GM12878 (cell line): ENCODE measurements at regions not wholly inside any gene's neighbourhood (a gene's known extent, or its start where the extent isn't known, plus 50 kb on each side); places are given as distances from the start of the nearest gene placed in this dataset.

ENCODE experiments used
- CTCF ChIP-seq, 3 experiments: IDR thresholded peaks in 2 of 3; conservative IDR thresholded peaks in 1 of 3; 2 replicates each; pipeline ENCODE4 v1.5.1; 2011; ENCODE audit warnings: low read depth in 3 of 3, low read length in 3 of 3, mild to moderate bottlenecking in 3 of 3, control low read depth in 2 of 3, moderate library complexity in 2 of 3, inconsistent platforms in 1 of 3, mixed read lengths in 1 of 3; ENCODE audit not compliant: control insufficient read depth in 2 of 3, insufficient read depth in 1 of 3; ENCODE audit errors: extremely low read depth in 1 of 3
- ETV6 ChIP-seq, 2 experiments: fragments of 450-650 bp in 1 of 2; IDR thresholded peaks in 1 of 2; conservative IDR thresholded peaks in 1 of 2; 2 replicates each; pipeline ENCODE4 v1.6.1; 2014; ENCODE audit warnings: antibody characterized with exemption in 1 of 2, borderline replicate concordance in 1 of 2, low read depth in 1 of 2, mild to moderate bottlenecking in 1 of 2, moderate library complexity in 1 of 2

DNA sequence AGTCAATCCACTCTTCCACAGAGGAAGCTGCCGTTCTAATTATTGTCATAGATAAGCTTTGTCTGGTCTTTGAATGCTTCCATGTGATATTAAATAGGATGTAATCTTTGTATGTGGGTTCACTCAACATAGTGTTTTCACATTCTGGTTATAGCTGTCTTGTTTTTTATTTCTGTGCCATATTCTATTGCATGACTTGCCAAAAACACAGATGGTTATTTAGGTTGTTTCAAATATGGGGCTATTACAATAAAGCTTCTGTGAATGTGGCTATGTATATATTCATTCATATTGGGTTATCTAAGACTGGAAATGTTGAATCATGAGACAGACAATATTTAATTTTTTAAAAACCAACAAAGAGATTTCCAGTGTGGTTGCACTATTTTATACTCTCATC is 1109.3 kb upstream of the LRRTM3 start:
- TF ChIP-seq ETV6 (conservative IDR thresholded peaks at IDR 0.05 in 1 of 2, IDR thresholded peaks at IDR 0.05 in 1 of 2; ENCODE audit: borderline replicate concordance in 1 of 2, low read depth in 1 of 2) = no peak
- TF ChIP-seq CTCF (IDR thresholded peaks at IDR 0.05 in 2 of 3, conservative IDR thresholded peaks at IDR 0.05 in 1 of 3; ENCODE audit: control insufficient read depth in 2 of 3, extremely low read depth in 1 of 3, insufficient read depth in 1 of 3, low read depth in 3 of 3, low read length in 3 of 3) = no peak
